ENCODE measurements at regions not wholly inside any gene's neighbourhood (a gene's known extent, or its start where the extent isn't known, plus 50 kb on each side); places are given as distances from the start of the nearest gene placed in this dataset.
"Not testable (repeated sequence)": the region's sequence is repeated elsewhere in the genome, so short reads cannot be mapped to it uniquely, and the experiment has no call there.

GRCh38 chr17:445839-446238 lies 93.2 kb upstream of the RPH3AL start, which contains the start of gene RFLNB:
RFLNB (minus strand) TSS chr17:445939.
- DNase-seq (ENCODE audit: low read depth), result not testable (repeated sequence)

GRCh38 chr17:444879-445454 lies 92.4 kb upstream of the RPH3AL start:
- DNase-seq (ENCODE audit: low read depth), result no peak

- no peak for DNase-seq (ENCODE audit: low read depth)
These were observed 90.5 kb upstream of the RPH3AL start for GRCh38 chr17:443109-443508.

GRCh38 chr17:441155-441950 lies 88.7 kb upstream of the RPH3AL start:
- no peak for DNase-seq (ENCODE audit: low read depth)

- no peak for DNase-seq (ENCODE audit: low read depth)
These were observed 85.6 kb upstream of the RPH3AL start for GRCh38 chr17:438191-438590.

- no peak for DNase-seq (ENCODE audit: low read depth)
These were observed 84.9 kb upstream of the RPH3AL start for GRCh38 chr17:437545-437944.

DNA sequence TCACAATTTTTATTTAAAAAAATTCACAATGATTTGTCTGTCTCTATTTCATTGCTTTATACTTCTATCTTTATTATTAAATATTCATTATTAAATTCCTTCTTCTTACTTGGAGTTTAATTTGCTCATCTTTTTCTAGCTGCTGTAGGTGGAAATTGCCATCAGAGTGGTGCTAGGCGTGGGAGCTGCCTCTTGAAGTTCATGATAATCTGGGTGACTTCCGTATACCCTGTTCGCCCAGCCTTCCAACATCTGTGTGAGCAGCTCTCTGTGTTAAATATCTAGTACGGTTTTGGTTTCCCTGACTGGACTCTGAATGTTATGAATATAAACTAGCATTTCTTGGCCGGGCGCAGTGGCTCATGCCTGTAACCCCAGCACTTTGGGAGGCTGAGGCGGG lies 84.0 kb upstream of the RPH3AL start:
- DNase-seq (ENCODE audit: low read depth), result no peak

DNA sequence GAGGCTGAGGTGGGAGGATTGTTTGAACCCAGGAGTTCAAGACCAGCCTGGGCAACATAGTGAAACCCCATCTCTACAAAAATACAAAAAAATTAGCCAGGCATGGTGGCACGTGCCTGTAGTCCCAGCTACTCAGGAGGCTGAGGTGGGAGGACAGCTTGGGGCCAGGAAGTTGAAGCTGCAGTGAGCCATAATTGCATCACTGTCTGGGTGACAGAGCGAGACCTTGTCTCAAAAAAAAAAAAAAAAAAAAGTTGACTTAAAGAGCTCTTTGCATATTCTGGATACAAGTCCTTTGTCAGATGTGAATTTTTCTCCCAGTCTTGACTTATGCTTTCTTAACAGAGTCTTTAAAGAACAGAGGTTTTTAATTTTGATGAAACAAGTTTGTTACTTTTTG lies 79.9 kb upstream of the RPH3AL start:
- DNase-seq (ENCODE audit: low read depth), result not testable (repeated sequence)

DNA sequence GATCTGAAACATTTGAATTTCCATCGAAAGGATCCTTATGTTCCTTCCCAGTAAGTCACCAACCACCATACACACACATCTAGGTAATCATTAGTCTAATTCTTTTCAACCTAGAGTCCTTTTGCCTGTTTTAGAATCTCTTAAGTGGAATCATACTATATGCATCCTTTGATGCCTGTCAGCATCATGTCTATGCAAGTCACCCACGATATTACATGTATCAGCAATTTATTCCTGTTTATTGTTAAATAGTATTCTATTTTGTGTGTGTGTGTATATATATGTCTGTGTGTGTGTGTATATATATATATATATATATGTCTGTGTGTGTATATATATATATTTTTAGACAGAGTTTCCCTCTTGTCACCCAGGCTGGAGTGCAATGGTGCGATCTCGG lies 78.9 kb upstream of the RPH3AL start:
- no peak for DNase-seq (ENCODE audit: low read depth)

GRCh38 chr17:429589-429988 lies 77.0 kb upstream of the RPH3AL start:
- DNase-seq (ENCODE audit: low read depth), result no peak

DNA sequence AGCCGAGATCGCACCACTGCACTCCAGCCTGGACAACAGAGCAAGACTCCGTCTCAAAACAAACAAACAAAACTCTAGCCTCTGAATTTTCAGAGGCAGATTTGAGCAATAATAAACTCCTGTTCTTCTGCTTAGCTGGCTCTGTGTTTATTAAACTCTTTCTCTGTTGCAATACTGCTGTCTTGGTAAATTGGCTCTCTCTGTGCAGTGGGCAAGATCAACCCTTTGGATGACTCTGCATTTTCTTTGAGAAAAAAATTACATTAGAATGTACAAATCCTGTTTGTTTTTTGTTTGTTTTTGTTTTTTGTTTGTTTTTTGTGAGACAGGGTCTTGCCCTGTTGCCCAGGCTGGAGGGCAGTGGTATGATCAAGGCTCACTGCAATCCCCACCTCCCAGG lies 75.8 kb upstream of the RPH3AL start:
- DNase-seq (ENCODE audit: low read depth), result no peak

DNA sequence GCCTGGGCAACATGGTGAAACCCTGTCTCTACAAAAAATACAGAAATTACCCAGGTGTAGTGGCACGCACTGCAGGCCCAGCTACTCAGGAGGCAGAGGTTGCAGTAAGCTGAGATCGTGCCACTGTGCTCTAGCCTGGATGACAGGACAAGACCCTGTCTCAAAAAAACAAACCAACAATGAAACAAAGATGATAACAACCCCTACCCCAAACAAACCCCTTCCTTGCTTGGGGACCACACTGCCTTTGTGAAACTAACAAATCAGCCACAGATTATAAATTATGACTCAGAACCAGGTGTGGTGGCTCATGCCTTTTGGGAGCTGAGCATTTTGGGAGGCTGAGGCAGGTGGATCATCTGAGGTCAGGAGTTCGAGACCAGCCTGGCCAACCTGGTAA lies 75.3 kb upstream of the RPH3AL start:
- no peak for DNase-seq (ENCODE audit: low read depth)

DNA sequence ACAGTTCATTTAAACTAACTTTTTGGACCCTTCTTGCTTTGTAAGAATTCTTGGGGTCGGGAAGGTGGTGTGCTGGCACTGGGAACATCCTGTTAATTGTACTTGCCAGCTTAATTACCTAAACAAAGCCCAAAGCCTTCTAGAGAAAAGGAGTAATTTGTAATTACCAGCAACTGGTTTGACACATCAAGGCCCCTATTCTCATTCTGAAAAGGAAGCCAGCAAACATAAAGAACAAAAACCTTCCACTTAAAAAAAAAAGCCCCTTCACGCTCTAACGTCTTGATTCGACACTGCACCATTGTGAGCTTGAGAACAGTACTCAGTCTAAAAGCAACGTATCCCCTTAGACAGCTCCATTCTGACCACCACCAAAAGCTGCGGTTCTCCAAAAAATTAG lies 74.7 kb upstream of the RPH3AL start:
- DNase-seq (ENCODE audit: low read depth), result no peak

DNA sequence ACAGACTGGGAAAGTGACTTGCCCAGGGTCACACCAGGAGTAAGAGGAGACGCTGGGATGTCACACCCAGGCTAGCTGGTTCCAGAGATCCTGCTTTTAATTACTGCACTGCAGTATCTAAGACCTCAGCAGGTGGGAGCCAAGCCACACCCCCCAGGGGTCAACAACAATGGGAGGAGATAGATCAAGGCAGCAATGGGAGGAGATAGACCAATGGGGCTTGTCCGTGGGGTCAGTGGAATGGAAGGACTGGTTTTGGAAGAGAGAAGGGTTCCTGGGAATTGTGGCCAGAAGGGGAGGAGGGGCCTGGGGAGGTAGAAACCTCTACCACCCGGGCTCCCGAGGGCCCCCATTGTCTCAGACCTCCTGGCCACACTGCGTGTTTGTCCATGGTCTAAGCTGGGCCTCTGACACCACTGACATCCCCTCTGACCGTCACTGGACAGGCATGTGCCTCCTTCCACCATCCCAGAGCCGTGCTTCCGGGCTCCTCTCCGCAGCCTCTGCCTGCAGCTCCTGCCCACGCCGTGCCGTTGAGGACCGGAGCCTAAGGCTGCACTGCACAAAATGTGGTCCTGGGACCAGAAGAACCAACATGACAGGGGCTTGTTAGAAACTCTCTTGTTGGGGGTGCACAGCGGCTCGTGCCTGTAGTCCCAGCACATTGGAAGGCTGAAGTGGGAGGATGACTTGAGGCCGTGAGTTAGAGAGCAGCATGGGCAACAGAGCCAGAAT lies 69.8 kb upstream of the RPH3AL start:
- no peak for DNase-seq (ENCODE audit: low read depth)

DNA sequence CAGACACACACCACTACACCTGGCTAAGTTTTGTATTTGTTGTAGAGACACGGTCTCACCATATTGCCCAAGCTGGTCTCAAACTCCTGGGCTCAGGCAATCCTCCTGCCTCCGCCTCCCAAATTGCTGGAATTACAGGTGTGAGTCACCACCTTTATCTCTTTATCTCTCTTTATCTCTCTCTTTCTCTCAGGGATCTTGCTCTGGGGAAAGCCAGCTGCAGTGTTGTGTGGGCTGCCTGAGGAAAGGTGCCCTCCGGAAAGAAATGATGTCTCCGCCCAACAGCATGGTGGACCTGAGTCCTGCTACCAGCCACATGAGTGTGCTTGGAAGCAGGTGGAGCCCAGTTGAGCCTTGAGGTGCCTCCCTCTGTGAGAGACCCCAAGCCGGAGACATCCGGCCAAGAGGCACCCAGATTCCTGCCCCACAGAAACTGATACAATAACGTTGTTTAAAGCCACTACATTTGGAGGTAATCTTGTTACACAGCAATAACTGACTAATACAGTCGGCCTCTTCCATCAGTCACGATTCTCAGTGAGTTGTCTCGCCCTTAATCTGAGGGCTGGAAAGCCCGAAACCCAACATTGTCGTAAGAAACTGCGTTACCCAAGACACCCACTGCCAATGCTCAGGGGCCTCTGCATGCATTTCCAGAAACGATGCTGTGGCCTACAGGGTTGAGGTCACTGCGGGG lies 68.0 kb upstream of the RPH3AL start:
- DNase-seq (ENCODE audit: low read depth), result no peak

DNA sequence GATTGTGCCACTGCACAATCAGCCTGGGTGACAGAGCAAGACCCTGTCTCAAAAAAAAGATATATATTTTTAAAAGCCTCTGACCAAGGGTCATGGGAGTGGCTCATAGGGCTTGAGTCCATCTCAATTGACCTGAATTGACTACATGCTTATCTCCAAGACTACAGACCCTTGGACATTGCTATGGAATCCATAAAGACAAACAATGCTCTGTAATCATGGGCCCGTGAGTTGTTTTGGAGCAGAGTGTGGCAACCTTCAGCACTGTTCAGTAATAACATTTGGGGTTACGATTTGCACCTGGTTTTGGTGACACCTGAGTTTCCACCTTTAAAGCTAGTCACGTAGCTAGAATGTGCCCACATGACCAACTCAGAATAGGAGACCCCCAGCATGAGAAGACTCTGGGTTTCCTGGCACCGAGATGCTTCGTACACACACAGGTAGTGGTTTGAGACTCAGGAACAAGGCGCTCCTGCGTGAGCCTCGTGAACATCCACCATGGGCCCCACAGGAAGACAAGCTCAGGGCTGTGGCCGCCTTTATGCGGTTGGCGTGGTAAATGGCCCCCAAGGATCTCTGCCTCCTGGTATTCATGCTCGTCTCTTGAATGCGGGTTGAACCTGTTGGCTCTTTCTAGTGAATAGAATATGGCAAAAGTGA lies 66.6 kb upstream of the RPH3AL start:
- no peak for DNase-seq (ENCODE audit: low read depth)

- no peak for DNase-seq (ENCODE audit: low read depth)
These were observed 65.8 kb upstream of the RPH3AL start for GRCh38 chr17:418421-418751.

DNA sequence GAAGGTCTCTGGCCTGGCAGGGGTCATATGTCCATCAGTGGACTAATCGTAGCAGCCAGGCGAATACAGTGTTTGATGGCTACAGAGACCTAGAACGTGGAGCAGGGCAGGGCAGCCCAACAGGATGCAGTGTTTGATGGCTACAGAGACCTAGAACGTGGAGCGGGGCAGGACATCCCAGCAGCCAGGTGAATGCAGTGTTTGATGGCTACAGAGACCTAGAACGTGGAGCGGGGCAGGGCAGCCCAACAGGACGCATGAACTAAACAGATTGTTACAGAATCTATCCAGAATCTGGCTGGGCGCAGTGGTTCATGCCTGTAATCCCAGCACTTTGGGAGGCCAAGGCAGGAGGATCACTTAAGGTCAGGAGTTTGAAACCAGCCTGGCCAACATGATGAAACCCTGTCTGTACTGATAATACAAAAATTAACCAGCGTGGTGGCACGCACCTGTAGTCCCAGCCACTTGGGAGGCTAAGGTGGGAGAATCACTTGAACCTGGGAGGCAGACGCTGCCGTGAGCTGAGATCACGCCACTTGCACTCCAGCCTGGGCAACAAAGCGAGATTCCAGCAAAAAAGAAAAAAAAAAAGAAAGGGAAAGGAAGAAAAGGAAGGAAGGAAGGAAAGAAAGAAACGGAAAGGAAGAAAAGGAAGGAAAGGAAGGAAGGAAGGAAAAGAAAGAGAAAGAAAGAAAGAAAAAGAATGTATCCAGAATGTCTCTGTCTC lies 65.2 kb upstream of the RPH3AL start:
- DNase-seq (ENCODE audit: low read depth), result no peak

DNA sequence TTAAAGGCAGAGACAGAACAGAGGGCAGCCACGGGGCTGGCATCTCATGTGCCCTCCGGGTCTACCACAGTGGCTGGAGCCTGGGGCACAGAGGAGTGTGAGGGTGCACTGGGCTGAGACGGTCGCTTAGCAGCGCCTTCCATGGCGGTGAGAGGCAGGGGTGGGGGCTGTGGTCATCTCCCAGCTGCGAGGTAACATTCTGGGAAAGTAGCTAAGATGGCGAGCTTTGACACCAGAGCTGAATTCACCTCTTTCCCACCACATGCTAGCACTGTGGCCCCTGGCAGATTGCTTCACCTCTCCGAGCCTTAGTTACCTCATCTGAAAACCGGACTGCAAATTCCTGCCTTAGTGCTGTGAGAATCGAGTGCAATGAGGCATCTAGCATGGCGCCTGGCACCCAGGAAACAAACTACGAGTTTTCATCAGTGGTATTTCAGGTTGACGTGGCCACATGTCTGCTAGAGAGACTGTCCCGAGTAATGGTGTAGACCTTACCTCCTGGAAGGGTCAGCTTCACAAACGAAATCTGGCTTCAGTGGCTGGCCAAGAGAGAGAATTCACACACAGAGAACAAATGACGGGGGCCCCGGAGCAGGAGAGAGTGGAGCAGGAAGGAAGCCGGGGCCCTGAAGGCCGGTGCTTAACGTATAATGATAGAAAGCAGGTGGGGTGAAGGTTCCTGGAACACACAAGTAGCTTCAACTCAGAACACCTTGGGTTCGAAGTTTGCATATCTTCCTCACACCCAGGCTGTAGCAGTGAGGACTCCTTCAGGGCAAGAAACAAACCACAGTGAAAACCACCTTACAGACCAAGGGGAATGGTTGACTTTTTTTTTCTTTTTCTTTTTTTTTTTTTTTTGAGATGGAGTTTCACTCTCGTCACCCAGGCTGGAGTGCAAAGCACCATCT lies 63.9 kb upstream of the RPH3AL start:
- no peak for DNase-seq (ENCODE audit: low read depth)

DNA sequence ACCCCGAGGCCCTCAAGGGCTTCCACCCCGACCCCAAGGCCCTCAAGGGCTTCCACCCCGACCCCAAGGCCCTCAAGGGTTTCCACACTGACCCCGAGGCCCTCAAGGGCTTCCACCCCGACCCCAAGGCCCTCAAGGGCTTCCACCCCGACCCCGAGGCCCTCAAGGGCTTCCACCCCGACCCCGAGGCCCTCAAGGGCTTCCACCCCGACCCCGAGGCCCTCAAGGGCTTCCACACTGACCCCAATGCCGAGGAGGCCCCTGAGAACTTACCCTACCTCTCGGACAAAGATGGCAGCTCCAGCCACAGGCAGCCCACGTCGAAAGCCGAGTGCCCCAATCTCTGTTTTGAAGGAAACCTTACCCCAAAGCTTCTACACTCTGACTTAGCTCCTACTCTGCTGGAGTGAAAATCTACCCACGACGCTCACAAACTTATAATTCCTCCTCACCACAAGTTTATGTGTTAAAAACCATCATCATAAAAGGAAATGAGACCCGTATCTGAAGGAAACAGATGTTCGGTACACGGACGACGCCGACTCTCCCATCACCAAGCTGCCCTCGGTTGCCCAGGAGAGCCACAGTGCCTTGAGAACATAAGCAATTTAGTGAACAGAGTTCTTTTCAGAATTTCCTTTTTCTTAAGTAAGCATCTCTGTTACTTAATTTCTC lies 61.2 kb upstream of the RPH3AL start:
- no peak for DNase-seq (ENCODE audit: low read depth)

All from forelimb muscle (tissue), 1 donor.